T-helper 2 cell treated with Interferon-gamma antibody and Interleukin-4, amounts not matched to agents 5 μg/mL and 100 μg/mL, for 36 hours (primary cell): ENCODE measurements at regions not wholly inside any gene's neighbourhood (a gene's known extent, or its start where the extent isn't known, plus 50 kb on each side); places are given as distances from the start of the nearest gene placed in this dataset.

Experiments
- DNase-seq: peaks from one replicate; pipeline ENCODE4 v3.0.0; 2021; ENCODE audit warnings: low spot score
- H3K27ac Mint-ChIP-seq: one replicate; pipeline ENCODE4 v1.8.0; 2021; ENCODE audit warnings: mild to moderate bottlenecking, mixed read lengths
- H3K27me3 Mint-ChIP-seq: one replicate; pipeline ENCODE4 v1.8.0; 2021; ENCODE audit warnings: low read depth, mixed read lengths
- H3K36me3 Mint-ChIP-seq: one replicate; pipeline ENCODE4 v1.8.0; 2021; ENCODE audit warnings: low read depth, mixed read lengths
- H3K4me1 Mint-ChIP-seq: one replicate; pipeline ENCODE4 v1.8.0; 2021; ENCODE audit warnings: low read depth, mixed read lengths
- H3K4me3 Mint-ChIP-seq: one replicate; pipeline ENCODE4 v1.8.0; 2022; ENCODE audit warnings: mild to moderate bottlenecking, moderate library complexity, mixed read lengths
- H3K9me3 Mint-ChIP-seq: one replicate; pipeline ENCODE4 v1.8.0; 2021; ENCODE audit warnings: mixed read lengths

GRCh38 chr1:118364882-118365281, 179.9 kb upstream of the SPAG17 start:
- H3K27ac Mint-ChIP-seq: no peak overlapping the region
- H3K4me1 Mint-ChIP-seq: no peaks in the 10 kb centered on the region
- H3K27me3 Mint-ChIP-seq: no peaks in the 10 kb centered on the region
- H3K4me3 Mint-ChIP-seq: no peak overlapping the region
- DNase-seq: no peak
- H3K36me3 Mint-ChIP-seq: no peaks in the 10 kb centered on the region
- peaks cover 51% of the 10 kb centered on the region for H3K9me3 Mint-ChIP-seq

- Mint-ChIP-seq H3K27me3 (no peaks in the 10 kb centered on the region), H3K4me1 (no peaks in the 10 kb centered on the region), H3K36me3 (no peaks in the 10 kb centered on the region), H3K27ac (no peak overlapping the region), H3K9me3 (peaks cover 43% of the 10 kb centered on the region), H3K4me3 (no peak overlapping the region)
- DNase-seq: no peak
These were observed 178.4 kb upstream of the SPAG17 start for GRCh38 chr1:118363396-118363795.

DNA sequence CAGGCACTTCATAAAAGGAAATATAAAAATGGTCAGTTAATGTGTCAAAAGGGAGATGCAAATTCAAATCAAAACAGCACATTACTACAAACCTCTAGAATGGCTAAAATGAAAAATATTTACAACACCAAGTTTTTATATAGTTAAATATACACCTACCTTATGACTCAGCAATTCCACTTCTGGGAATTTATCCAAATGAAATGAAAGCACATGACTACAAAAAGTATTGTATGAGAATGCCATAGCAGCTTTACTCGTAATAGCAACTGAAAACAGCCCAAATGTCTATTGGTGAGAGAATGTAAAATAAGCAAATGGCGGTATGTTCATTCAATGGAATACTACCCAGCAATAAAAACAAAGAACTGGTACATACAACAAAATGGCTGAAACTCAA, 175.8 kb upstream of the SPAG17 start:
- Mint-ChIP-seq H3K9me3 (peaks cover 34% of the 10 kb centered on the region), H3K36me3 (no peaks in the 10 kb centered on the region)

DNA sequence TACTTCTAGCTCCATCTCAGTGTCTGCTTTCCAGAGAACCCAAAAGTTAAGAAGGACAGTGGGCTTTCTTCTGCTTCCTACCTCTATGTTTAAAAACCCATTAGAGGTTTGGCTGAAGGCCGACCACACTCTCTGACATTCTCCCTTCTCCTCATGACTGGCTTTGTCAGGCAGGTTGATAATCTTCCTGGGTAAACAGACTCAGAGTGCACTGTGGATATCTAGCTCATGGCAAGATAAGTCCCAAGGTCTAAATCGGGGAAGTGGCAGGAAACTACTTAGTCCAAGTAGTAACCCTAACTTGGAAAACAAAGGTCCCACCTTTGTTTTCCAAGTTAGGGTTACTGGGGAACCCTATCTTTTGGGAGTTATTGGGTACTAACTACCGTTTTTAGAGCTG, 161.9 kb upstream of the SPAG17 start:
- DNase-seq: no peak
- Mint-ChIP-seq H3K27me3 (no peaks in the 10 kb centered on the region), H3K4me3 (no peak overlapping the region), H3K36me3 (no peaks in the 10 kb centered on the region), H3K27ac (no peak overlapping the region), H3K9me3 (peaks cover 4% of the 10 kb centered on the region), H3K4me1 (no peaks in the 10 kb centered on the region)

More for the DNA sequence above, 175.8 kb upstream of the SPAG17 start:
- no peak for DNase-seq
- Mint-ChIP-seq H3K27me3 (no peaks in the 10 kb centered on the region), H3K27ac (no peak overlapping the region), H3K4me3 (no peak overlapping the region), H3K4me1 (no peaks in the 10 kb centered on the region)

GRCh38 chr1:118340928-118341910, 156.2 kb upstream of the SPAG17 start:
- DNase-seq: no peak
- H3K4me1 Mint-ChIP-seq: no peaks in the 10 kb centered on the region
- H3K27me3 Mint-ChIP-seq: no peaks in the 10 kb centered on the region
- no peaks in the 10 kb centered on the region for H3K9me3 Mint-ChIP-seq
- no peak overlapping the region for H3K27ac Mint-ChIP-seq
- H3K36me3 Mint-ChIP-seq: no peaks in the 10 kb centered on the region
- H3K4me3 Mint-ChIP-seq: no peak overlapping the region

GRCh38 chr1:118339400-118340124, 154.5 kb upstream of the SPAG17 start:
- H3K27me3 Mint-ChIP-seq: no peaks in the 10 kb centered on the region
- no peak overlapping the region for H3K27ac Mint-ChIP-seq
- DNase-seq: no peak
- no peaks in the 10 kb centered on the region for H3K36me3 Mint-ChIP-seq
- no peak overlapping the region for H3K4me3 Mint-ChIP-seq
- no peaks in the 10 kb centered on the region for H3K9me3 Mint-ChIP-seq
- no peaks in the 10 kb centered on the region for H3K4me1 Mint-ChIP-seq

DNA sequence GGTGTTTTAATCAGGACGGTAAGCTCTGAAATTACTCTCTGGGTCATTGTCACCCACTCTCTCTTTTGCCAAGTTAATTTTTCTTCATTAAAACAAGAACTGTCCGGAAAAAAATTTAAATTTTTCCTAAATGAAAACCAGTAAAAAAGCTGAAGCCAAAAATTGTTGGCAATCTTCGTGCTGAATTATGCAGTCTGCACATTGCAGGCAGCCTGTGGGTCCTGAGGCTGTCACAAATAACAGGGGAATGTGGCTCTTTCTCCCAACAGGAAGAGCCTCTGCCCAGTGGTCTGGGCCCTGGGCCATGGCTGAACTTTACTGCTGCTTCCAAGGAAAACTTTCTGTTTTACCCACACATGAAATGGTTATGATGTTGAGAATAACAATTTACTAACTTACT, 153.9 kb upstream of the SPAG17 start:
- Mint-ChIP-seq H3K9me3 (no peaks in the 10 kb centered on the region), H3K36me3 (no peaks in the 10 kb centered on the region), H3K27ac (no peak overlapping the region), H3K27me3 (no peaks in the 10 kb centered on the region), H3K4me3 (no peak overlapping the region), H3K4me1 (no peaks in the 10 kb centered on the region)
- no peak for DNase-seq

- H3K27me3 Mint-ChIP-seq: no peaks in the 10 kb centered on the region
- H3K36me3 Mint-ChIP-seq: no peaks in the 10 kb centered on the region
- no peak overlapping the region for H3K4me3 Mint-ChIP-seq
- no peaks in the 10 kb centered on the region for H3K4me1 Mint-ChIP-seq
- H3K9me3 Mint-ChIP-seq: no peaks in the 10 kb centered on the region
- no peak for DNase-seq
- no peak overlapping the region for H3K27ac Mint-ChIP-seq
These were observed 152.3 kb upstream of the SPAG17 start for GRCh38 chr1:118337346-118337745.

DNA sequence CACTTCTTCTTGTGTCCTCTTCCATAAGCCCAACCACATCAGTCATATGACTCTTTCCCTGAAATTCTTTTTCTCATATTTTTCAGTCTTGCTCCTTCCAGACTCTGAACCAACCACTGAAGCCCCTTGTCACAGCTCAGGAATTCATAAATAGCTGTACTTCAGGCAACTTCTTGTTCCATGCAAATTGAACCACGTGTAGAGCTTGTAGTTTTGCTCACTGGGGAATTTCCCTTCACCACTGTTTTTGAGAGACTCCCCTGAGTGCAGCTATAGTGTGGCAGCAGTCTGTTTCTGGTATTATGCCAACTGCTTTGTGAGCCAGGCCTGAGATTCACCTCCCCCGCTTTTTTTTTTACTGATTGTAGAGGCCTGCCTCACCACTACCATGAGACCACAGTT, 150.3 kb upstream of the SPAG17 start:
- no peaks in the 10 kb centered on the region for H3K27me3 Mint-ChIP-seq
- no peaks in the 10 kb centered on the region for H3K36me3 Mint-ChIP-seq
- DNase-seq: no peak
- no peak overlapping the region for H3K4me3 Mint-ChIP-seq
- no peak overlapping the region for H3K27ac Mint-ChIP-seq
- no peaks in the 10 kb centered on the region for H3K9me3 Mint-ChIP-seq
- H3K4me1 Mint-ChIP-seq: no peaks in the 10 kb centered on the region

DNA sequence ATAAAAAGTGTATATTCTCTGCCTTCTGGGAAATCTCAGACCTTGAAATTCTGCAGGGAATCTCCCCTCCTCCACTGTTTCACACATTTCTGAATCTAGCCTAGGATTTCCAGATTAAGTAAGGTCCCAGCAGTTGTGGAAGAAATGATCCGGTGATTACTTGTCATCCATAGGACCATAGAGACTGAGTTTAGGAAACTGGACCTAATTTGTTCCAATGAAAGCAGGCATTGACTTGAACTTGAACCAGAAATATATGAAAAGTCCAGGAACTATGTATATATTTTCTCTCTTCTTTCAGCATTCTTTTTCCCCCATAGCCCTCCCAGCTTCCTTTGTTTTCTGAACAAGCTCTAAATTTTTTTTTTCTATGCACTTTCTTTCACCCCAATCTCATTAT, 149.5 kb upstream of the SPAG17 start:
- Mint-ChIP-seq H3K36me3 (no peaks in the 10 kb centered on the region), H3K9me3 (no peaks in the 10 kb centered on the region), H3K27ac (no peak overlapping the region), H3K4me3 (no peak overlapping the region), H3K4me1 (no peaks in the 10 kb centered on the region), H3K27me3 (no peaks in the 10 kb centered on the region)
- DNase-seq: no peak

- Mint-ChIP-seq H3K4me1 (no peaks in the 10 kb centered on the region), H3K4me3 (no peak overlapping the region), H3K27me3 (no peaks in the 10 kb centered on the region), H3K9me3 (no peaks in the 10 kb centered on the region), H3K36me3 (no peaks in the 10 kb centered on the region), H3K27ac (no peak overlapping the region)
- DNase-seq: no peak
These were observed 148.7 kb upstream of the SPAG17 start for GRCh38 chr1:118333601-118334210.

GRCh38 chr1:118326960-118327629, 142.1 kb upstream of the SPAG17 start:
- DNase-seq: no peak
- no peaks in the 10 kb centered on the region for H3K27me3 Mint-ChIP-seq
- H3K27ac Mint-ChIP-seq: no peak overlapping the region
- H3K36me3 Mint-ChIP-seq: no peaks in the 10 kb centered on the region
- no peaks in the 10 kb centered on the region for H3K4me1 Mint-ChIP-seq
- no peak overlapping the region for H3K4me3 Mint-ChIP-seq
- H3K9me3 Mint-ChIP-seq: no peaks in the 10 kb centered on the region

GRCh38 chr1:118325550-118326225, 140.7 kb upstream of the SPAG17 start:
- no peaks in the 10 kb centered on the region for H3K4me1 Mint-ChIP-seq
- H3K27me3 Mint-ChIP-seq: no peaks in the 10 kb centered on the region
- no peak for DNase-seq
- no peak overlapping the region for H3K4me3 Mint-ChIP-seq
- no peaks in the 10 kb centered on the region for H3K9me3 Mint-ChIP-seq
- no peak overlapping the region for H3K27ac Mint-ChIP-seq
- H3K36me3 Mint-ChIP-seq: no peaks in the 10 kb centered on the region
